COR-L47 (cell line): ENCODE measurements at regions not wholly inside any gene's neighbourhood (a gene's known extent, or its start where the extent isn't known, plus 50 kb on each side); places are given as distances from the start of the nearest gene placed in this dataset.
A peak's percentile ranks its signal among the peaks of the same experiment; 100 is the strongest.

Source experiments
- DNase-seq: peaks from one replicate; lab custom pipeline; 2025; lab: John Stamatoyannopoulos, UW

- DNase-seq: no peak
Observed at GRCh38 chr2:176502619-176503018, 233.4 kb downstream of the MTX2 start.

GRCh38 chr2:176503776-176504175, 234.5 kb downstream of the MTX2 start:
- DNase-seq: no peak

GRCh38 chr2:176504440-176504839, 235.2 kb downstream of the MTX2 start:
- no peak for DNase-seq

GRCh38 chr2:176507786-176508185, 238.5 kb downstream of the MTX2 start:
- DNase-seq: no peak

- DNase-seq: no peak
Observed at GRCh38 chr2:176508374-176508773, 239.1 kb downstream of the MTX2 start.

GRCh38 chr2:176508984-176509740, 239.9 kb downstream of the MTX2 start:
- DNase-seq: no peak

- no peak for DNase-seq
Observed at GRCh38 chr2:176514276-176514675, 245.0 kb downstream of the MTX2 start.

- no peak for DNase-seq
Observed at GRCh38 chr2:176514805-176515500, 245.7 kb downstream of the MTX2 start.

- DNase-seq: no peak
Observed at GRCh38 chr2:176516051-176516602, 246.9 kb downstream of the MTX2 start.

GRCh38 chr2:176518823-176519222, 249.6 kb downstream of the MTX2 start:
- DNase-seq: peak; percentile 30

- no peak for DNase-seq
Observed at GRCh38 chr2:176521878-176522670, 252.8 kb downstream of the MTX2 start.

- DNase-seq: no peak
Observed at GRCh38 chr2:176525086-176525485, 255.8 kb downstream of the MTX2 start.

GRCh38 chr2:176526995-176527901, 258.0 kb downstream of the MTX2 start:
- DNase-seq: no peak

GRCh38 chr2:176531608-176532007, 262.4 kb downstream of the MTX2 start:
- DNase-seq: no peak

GRCh38 chr2:176533505-176534193, 264.4 kb downstream of the MTX2 start:
- no peak for DNase-seq

GRCh38 chr2:176534798-176535466, 265.7 kb downstream of the MTX2 start:
- peak; percentile 92 for DNase-seq

- DNase-seq: no peak
Observed at GRCh38 chr2:176535467-176536113, 266.3 kb downstream of the MTX2 start.

- peak; percentile 63 for DNase-seq
Observed at GRCh38 chr2:176536439-176537133, 267.3 kb downstream of the MTX2 start.

- DNase-seq: no peak
Observed at GRCh38 chr2:176537932-176538331, 268.7 kb downstream of the MTX2 start.
